ENCODE measurements at regions not wholly inside any gene's neighbourhood (a gene's known extent, or its start where the extent isn't known, plus 50 kb on each side); places are given as distances from the start of the nearest gene placed in this dataset.
"Not testable (repeated sequence)": the region's sequence is repeated elsewhere in the genome, so short reads cannot be mapped to it uniquely, and the experiment has no call there.

DNA sequence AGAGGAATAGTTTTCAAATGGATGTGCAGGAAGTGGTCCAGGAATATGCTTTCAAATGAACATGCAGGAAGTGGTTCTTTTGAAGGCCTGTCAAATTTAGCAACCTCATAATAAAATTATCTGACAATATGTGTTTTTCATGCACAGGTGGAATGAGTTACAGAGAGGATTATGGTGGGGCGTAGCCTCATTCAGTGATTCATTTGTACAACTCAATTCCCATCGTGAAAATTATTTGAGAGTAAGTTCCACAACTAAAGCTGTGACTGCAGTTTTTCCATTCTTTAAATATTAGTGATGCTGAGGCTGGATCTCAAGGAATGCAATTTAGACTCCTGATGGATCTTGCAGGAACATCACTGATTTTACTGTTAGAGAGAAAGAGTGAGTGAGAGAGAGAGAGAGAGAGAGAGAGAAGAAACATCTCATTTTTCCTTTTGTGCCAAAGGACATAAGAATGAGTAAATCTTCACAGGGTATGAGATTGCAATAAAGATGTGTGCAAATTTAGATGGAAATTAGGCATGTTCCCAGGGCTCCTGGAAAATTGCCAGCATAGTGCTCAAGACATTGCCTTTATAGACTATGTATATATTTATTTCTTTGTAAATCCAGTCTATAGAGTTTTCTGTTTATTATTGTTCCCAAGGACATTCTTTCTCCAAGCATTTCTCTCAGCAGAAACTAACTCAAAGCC lies 394.9 kb upstream of the ZEB2 start:
- no peak for DNase-seq

- no peak for DNase-seq
These were observed 394.2 kb upstream of the ZEB2 start for GRCh38 chr2:144914113-144914512.

DNA sequence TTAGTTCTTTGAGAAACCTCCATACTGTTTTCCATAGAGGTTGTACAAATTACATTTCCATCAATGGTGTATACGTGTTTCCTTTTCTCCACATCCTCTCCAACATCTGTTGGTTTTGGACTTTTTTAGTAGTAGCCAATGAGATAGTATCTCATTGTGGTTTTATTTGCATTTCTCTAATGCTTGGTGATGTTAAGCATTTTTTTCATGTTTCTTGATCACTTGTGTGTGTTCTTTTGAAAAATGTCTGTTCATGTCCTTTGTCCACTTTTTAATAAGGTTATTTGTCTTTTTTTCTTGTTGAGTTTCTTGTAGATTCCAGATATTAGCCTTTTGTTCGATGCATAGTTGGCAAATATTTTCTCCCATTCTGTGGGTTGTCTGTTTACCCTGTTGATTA lies 392.3 kb upstream of the ZEB2 start:
- DNase-seq = no peak

GRCh38 chr2:144905956-144906355 lies 386.0 kb upstream of the ZEB2 start:
- DNase-seq = no peak

- no peak for DNase-seq
These were observed 384.7 kb upstream of the ZEB2 start for GRCh38 chr2:144904612-144905011.

- DNase-seq = not testable (repeated sequence)
These were observed 383.1 kb upstream of the ZEB2 start for GRCh38 chr2:144903045-144903444.

- not testable (repeated sequence) for DNase-seq
These were observed 381.5 kb upstream of the ZEB2 start for GRCh38 chr2:144901386-144901785.

GRCh38 chr2:144896341-144896740 lies 376.4 kb upstream of the ZEB2 start:
- no peak for DNase-seq

- DNase-seq = no peak
These were observed 375.0 kb upstream of the ZEB2 start for GRCh38 chr2:144894612-144895599.

DNA sequence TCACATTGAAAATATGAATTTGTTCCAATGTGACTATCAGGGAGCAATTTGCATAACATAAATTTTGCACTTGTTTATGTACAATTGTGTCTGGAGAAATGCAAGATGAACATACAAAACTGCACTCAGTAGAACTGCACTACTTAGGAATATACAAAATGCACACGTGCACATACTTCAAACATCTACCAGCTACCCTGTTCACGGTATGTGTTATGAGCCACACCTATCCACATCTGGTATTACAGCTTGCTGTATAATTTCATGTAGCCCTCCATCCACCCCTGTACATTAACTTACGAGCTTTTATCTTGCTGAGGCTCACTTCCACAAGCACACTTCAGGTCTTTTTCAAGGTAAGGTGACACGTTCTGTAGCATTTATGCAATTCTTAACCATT lies 373.5 kb upstream of the ZEB2 start:
- no peak for DNase-seq

GRCh38 chr2:144890828-144891227 lies 370.9 kb upstream of the ZEB2 start:
- DNase-seq = peak; percentile 59

DNA sequence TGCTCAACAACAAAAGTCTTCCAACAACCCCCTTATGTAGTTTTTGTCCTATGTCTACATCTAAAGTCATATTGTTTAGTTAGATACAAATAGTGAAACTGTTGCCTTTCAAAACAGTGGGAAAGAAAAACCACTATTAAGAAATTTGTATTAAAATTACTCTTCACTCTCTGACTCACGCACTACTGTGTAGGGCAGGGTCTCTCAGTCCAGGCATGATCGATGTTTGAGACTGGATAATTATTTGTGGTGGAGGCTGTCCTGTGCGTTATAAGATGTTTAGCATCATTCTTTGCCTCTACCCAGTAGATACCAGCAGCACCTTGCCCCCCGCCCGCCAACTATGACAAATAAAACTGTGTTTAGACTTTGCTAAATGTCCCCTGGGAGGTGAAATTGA lies 369.4 kb upstream of the ZEB2 start:
- DNase-seq = no peak

DNA sequence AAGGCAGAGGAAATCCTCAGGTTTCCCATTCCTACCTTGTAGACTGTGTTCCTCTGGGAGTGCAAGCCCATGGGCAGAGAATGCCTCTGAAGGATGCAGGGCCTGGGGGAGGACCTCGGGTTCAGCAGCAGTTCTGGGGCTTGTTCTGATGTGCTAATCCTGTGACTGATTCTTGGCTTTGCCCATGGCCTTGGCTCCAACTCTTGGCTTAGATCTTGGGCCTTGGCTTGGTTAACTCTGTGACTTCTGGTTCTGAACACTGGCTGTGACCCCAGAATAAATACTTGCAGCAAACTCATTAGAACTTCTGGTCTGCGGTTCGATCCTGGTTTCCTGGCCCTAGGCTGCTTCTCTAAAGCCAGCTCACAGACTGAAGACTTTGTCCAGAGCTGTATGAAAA lies 366.9 kb upstream of the ZEB2 start:
- no peak for DNase-seq

DNA sequence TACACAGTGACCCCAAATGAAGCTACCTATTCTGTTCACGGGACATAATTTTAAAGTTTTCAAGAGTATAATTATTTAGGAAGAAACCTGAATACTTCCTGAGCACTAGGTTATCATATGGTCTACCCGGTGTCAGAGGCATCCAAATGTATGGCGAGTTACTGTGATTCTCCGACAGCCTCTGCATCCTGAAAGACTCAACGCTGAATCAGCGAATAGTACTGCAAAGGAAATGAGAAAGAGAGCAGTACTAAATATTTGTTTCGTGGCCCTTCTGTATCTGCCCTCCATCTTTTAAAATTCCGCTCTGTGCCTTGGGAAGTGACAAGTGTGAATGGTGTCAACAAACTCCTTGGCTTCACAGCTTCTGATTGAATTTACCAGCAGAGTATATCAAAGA lies 358.0 kb upstream of the ZEB2 start:
- DNase-seq = no peak

DNA sequence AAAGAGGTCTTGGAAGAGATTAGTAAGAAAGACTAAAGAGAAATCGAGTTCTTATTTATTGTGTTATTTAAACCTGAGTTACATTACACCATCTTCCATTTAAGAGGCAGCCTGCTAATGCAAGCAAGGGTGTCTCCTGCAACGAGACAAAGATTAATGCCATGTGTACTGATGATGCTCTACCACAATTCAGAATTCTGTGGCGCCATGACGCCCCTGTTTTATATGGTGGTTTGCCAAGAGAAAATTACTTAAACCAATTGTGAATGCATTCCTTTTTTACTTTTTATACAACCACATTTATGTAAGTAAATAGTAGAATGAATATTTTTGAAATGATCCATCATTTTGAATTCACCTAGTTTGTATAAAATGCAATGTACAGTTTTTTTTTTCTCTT lies 356.1 kb upstream of the ZEB2 start:
- DNase-seq = no peak

- no peak for DNase-seq
These were observed 355.5 kb upstream of the ZEB2 start for GRCh38 chr2:144875290-144875969.

- DNase-seq = no peak
These were observed 345.8 kb upstream of the ZEB2 start for GRCh38 chr2:144865670-144866069.

DNA sequence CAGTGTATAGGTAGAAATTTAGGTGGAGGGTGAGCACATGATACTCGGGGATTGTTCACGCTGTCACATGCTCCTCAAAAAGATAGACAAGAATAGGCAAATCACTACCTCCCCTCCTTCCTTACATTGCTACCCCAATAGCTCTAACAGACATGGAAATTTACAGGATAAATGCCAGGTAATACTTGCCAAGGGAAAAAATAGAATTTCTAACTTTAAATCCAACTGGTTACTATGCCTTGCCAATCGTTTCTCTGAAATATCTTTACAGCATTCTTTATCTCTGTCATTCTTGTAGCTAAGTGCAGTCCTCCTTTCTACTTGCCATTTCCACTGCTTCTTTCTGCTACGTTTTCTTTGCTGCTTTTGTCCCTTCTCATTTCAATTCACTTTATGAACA lies 339.8 kb upstream of the ZEB2 start:
- no peak for DNase-seq

- DNase-seq = no peak
These were observed 338.3 kb upstream of the ZEB2 start for GRCh38 chr2:144858211-144858610.

DNA sequence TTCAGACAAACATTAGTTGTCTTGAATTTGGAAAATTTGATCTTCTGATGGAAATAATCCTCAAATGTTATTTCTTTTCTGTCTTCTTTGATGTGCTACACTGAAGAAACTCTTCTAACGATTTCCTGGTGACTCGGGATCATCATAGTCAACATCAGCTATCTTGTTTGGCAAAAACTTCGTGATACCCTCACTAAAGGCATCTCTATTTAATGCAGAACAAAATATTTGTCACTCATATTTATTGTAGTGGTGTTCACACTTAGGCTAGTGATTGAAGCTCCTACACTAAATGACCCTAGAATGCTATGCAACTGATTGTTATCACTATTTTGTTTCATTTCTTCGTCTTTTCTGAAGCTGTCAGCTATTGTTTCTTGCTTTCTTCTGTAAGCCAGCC lies 334.7 kb upstream of the ZEB2 start:
- DNase-seq = no peak

DNA sequence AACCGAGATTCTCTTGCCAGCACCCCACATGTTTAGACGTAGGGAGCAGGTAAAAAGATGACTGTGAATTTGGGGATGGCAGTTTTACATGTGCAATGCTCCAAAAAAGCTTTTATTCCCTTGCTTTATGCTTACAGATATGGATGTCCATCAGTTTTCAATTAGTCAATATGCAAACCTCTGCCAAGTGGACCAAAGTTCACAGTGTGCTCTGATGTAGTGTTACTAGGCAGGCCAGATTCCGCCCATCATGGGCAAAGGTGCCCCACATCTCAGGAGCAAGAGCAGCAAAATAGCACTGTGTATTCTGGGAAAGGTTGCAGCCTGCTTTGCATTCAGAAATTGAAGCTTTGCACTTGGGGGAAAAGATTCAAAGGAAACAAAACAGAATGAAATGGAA lies 329.7 kb upstream of the ZEB2 start:
- DNase-seq = no peak

DNA sequence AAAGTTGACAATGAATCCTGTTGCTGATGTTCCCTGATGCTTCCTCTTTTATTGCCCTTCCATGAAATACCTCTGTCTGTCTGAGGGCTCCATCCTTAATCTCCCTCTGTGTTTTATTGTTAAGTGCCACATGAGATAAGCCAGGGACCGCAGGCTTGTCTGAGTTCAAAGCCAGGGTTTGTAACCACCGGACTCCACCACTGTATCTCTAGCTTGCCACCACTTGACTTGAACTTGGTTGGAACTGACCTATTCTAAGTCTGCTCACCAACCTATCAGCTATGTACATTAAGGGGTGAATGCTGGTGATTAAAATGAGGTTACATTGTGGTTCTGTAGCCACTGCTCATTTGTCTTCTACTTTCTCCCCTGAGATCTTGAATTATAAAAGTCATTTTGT lies 328.5 kb upstream of the ZEB2 start:
- DNase-seq = peak; percentile 89

DNA sequence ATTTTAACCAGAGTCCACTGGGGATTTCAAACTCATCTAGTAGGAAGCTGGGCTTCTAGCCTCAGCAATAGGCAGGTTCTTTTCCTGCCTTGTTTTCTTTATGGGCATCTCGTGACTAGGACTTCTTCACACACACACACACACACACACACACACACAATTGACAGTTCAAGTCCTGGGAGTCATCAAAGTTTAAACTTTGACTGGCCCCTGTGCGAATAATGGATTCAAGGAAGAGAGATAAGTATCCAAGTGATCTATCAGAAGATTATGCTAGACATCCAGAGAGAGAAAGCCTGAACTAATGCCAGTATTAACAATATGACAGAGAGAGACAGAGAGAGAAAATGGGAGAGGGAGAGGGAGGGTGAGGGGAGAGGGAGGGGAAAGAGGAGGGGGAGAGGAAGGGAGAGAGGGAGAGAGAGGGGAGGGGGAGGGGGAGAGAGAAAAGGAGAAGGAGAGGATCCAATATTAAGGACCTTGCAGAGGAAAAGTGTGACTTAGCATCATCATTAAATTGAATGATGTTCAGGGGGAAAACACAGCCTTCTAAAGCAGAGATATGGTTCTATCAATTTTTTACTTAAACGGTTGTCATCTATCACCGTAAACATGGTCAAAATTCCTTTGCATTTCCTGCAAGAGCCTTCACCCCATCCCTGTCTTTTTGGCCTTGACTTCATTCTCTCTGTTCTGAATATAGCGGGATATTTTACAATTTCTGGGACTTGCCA lies 327.6 kb upstream of the ZEB2 start:
- DNase-seq = no peak
